Tibial nerve (tissue), 4 donors: ENCODE measurements at regions not wholly inside any gene's neighbourhood (a gene's known extent, or its start where the extent isn't known, plus 50 kb on each side); places are given as distances from the start of the nearest gene placed in this dataset.
A peak's percentile ranks its signal among the peaks of the same experiment; 100 is the strongest.

Experiments
- EP300 ChIP-seq, 2 donors: sonication (generic); formaldehyde crosslinking; IDR thresholded peaks; one replicate each; pipeline ENCODE4 v1.6.1; 2017; ENCODE audit warnings: antibody characterized with exemption in 2 of 2, mild to moderate bottlenecking in 1 of 2
- POLR2A ChIP-seq, 2 donors: fragments of 450-650 bp; IDR thresholded peaks; one replicate each; pipeline ENCODE4 v1.6.1; 2017; ENCODE audit warnings: antibody characterized with exemption in 2 of 2, mild to moderate bottlenecking in 2 of 2, moderate library complexity in 2 of 2
- TF ChIP-seq, protein P1 (sequence below), 5 experiments: fragments of 200-600 bp in 3 of 5; fragments of 450-650 bp in 2 of 5; sonication (generic) in 3 of 5; IDR thresholded peaks; one replicate each; pipeline ENCODE4 v1.5.1; 2016 to 2019; ENCODE audit warnings: antibody characterized with exemption in 5 of 5, mild to moderate bottlenecking in 3 of 5, moderate library complexity in 2 of 5

DNA sequence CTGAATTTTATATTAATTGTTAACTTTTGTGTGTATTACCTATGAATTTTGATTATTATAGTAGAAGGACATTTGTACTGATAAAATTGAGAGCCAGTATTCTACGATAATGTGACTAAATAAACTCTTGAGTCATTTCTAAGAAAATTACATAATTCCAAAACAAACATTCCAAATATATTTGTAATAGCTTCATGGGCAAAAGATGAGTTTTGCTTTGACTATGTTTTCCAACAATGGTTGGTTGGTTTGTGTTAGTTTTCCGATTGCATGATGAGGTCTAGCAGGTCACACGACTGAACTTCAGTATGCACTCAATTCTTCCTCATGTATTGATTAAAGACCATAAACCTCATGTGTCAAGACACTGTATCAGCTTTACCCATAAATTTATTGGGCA, 71.7 kb upstream of the WDR75 start:
- TF ChIP-seq POLR2A (IDR thresholded peaks at IDR 0.05) = no peak
- TF ChIP-seq, protein P1, sequence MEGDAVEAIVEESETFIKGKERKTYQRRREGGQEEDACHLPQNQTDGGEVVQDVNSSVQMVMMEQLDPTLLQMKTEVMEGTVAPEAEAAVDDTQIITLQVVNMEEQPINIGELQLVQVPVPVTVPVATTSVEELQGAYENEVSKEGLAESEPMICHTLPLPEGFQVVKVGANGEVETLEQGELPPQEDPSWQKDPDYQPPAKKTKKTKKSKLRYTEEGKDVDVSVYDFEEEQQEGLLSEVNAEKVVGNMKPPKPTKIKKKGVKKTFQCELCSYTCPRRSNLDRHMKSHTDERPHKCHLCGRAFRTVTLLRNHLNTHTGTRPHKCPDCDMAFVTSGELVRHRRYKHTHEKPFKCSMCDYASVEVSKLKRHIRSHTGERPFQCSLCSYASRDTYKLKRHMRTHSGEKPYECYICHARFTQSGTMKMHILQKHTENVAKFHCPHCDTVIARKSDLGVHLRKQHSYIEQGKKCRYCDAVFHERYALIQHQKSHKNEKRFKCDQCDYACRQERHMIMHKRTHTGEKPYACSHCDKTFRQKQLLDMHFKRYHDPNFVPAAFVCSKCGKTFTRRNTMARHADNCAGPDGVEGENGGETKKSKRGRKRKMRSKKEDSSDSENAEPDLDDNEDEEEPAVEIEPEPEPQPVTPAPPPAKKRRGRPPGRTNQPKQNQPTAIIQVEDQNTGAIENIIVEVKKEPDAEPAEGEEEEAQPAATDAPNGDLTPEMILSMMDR (IDR thresholded peaks at IDR 0.05) = no peak
- TF ChIP-seq EP300 (IDR thresholded peaks at IDR 0.05) = peak in 1 of 2 donors; percentile 16
